ENCODE measurements at regions not wholly inside any gene's neighbourhood (a gene's known extent, or its start where the extent isn't known, plus 50 kb on each side); places are given as distances from the start of the nearest gene placed in this dataset.

DNA sequence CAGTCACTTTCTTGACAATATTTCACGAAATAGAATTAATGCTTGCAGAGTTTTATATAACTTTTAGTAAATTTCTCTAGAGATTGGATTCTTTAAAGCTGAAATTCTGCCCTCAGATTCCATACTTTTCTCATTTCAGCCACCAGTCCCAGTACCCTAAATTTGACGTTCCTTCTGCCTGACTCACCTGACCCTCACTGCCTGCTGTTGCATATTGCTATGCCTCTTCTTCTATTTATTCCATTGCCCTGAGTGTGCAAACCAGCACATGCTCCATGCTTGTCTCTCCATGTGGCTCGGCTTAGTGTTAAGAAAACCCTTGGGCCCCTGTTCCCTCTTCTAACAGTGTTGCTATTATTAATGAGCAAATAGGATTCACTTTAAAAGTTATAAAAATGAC, 533.3 kb downstream of the LRFN5 start:
- TF ChIP-seq, protein P1, sequence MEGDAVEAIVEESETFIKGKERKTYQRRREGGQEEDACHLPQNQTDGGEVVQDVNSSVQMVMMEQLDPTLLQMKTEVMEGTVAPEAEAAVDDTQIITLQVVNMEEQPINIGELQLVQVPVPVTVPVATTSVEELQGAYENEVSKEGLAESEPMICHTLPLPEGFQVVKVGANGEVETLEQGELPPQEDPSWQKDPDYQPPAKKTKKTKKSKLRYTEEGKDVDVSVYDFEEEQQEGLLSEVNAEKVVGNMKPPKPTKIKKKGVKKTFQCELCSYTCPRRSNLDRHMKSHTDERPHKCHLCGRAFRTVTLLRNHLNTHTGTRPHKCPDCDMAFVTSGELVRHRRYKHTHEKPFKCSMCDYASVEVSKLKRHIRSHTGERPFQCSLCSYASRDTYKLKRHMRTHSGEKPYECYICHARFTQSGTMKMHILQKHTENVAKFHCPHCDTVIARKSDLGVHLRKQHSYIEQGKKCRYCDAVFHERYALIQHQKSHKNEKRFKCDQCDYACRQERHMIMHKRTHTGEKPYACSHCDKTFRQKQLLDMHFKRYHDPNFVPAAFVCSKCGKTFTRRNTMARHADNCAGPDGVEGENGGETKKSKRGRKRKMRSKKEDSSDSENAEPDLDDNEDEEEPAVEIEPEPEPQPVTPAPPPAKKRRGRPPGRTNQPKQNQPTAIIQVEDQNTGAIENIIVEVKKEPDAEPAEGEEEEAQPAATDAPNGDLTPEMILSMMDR (conservative IDR thresholded peaks at IDR 0.05; ENCODE audit: low read depth, low read length), result no peak
- TF ChIP-seq RAD21 (IDR thresholded peaks at IDR 0.05; ENCODE audit: low read length) (no peak), RFX5 (IDR thresholded peaks at IDR 0.05; ENCODE audit: low read depth, low read length) (no peak), FOS (IDR thresholded peaks at IDR 0.05; ENCODE audit: low read depth, low read length) (no peak), POLR2A (IDR thresholded peaks at IDR 0.05; ENCODE audit: low read depth, low read length) (no peak), SMC3 (IDR thresholded peaks at IDR 0.05; ENCODE audit: low read depth, low read length) (no peak), CEBPB (IDR thresholded peaks at IDR 0.05; ENCODE audit: low read depth, low read length) (0 out of 2 replicates have a peak, but pooled peaks have one; percentile 7), MAFK (IDR thresholded peaks at IDR 0.05; ENCODE audit: low read depth, low read length) (no peak), BHLHE40 (IDR thresholded peaks at IDR 0.05; ENCODE audit: low read depth, low read length) (no peak)
- TF ChIP-seq, protein P2, sequence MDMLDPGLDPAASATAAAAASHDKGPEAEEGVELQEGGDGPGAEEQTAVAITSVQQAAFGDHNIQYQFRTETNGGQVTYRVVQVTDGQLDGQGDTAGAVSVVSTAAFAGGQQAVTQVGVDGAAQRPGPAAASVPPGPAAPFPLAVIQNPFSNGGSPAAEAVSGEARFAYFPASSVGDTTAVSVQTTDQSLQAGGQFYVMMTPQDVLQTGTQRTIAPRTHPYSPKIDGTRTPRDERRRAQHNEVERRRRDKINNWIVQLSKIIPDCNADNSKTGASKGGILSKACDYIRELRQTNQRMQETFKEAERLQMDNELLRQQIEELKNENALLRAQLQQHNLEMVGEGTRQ (IDR thresholded peaks at IDR 0.05; ENCODE audit: low read depth, low read length), result no peak
- TF ChIP-seq, protein P3, sequence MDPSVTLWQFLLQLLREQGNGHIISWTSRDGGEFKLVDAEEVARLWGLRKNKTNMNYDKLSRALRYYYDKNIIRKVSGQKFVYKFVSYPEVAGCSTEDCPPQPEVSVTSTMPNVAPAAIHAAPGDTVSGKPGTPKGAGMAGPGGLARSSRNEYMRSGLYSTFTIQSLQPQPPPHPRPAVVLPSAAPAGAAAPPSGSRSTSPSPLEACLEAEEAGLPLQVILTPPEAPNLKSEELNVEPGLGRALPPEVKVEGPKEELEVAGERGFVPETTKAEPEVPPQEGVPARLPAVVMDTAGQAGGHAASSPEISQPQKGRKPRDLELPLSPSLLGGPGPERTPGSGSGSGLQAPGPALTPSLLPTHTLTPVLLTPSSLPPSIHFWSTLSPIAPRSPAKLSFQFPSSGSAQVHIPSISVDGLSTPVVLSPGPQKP (IDR thresholded peaks at IDR 0.05; ENCODE audit: borderline replicate concordance, low read depth, low read length), result no peak
